ENCODE measurements at regions not wholly inside any gene's neighbourhood (a gene's known extent, or its start where the extent isn't known, plus 50 kb on each side); places are given as distances from the start of the nearest gene placed in this dataset.
"Not testable (repeated sequence)": the region's sequence is repeated elsewhere in the genome, so short reads cannot be mapped to it uniquely, and the experiment has no call there.

- DNase-seq (ENCODE audit: low read depth, low spot score), result not testable (repeated sequence)
These were observed 357.3 kb upstream of the WSB1 start for GRCh38 chr17:26936645-26937044.

GRCh38 chr17:26937750-26938322 lies 356.1 kb upstream of the WSB1 start:
- not testable (repeated sequence) for DNase-seq (ENCODE audit: low read depth, low spot score)

DNA sequence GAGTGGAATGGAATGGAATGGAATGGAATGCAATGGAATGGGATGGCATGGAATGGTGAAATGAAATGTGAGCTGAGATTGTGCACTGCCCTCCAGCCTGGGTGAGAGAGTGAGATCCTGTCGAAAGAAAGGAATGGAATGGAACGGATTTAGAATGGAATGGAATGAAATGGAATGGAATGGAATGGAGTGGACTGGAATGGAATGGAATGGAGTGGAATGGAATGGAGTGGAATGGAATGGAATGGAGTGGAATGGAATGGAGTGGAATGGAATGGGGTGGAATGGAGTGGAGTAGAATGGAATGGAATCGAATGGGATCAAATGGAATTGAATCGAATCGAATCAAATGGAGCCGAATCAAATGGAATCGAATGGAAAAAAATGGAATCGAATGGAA lies 354.2 kb upstream of the WSB1 start:
- not testable (repeated sequence) for DNase-seq (ENCODE audit: low read depth, low spot score)

- DNase-seq (ENCODE audit: low read depth, low spot score), result not testable (repeated sequence)
These were observed 353.3 kb upstream of the WSB1 start for GRCh38 chr17:26940587-26940986.

DNA sequence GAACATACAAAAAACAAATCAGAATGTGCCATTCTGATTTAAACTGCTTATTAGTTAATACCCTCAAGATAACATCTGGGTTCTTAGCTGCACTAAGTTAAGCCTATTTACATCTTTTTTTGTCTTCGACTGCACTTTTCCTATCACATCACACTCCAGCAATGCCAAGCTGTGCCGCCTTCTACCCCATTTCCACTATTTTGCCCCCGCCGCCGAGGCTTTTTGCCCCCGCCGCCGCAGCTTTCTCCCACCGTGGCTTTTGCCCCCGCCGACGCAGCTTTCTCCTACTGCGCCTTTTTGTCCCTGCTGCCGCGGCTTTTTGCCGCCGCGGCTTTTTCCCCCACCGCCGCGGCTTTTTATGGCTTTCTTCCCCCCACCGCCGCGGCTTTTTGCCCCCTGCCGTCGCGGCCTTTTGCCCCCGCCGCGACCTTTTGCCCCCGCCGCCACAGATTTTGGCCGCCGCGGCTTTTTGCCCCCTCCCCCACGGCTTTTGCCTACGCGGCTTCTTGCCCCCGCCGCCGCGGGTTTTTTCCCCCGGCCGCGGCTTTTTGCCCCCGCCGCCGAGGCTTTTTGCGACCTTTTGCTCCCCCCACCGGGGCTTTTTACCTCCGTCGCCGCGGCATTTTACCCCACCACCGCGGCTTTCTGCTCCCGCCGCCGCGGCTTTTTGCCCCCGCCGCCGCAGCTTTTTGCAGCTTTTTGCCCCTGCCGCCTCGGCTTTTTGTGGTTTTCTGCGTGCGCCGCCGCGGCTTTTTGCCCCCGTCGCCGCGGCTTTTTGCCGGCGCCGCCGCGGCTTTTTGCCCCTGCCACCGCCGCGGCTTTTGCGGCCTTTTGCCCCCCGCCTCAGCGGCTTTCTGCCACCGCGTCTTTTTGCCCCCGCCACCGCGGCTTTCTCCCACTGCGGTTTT lies 331.4 kb upstream of the WSB1 start:
- DNase-seq (ENCODE audit: low read depth, low spot score), result no peak

DNA sequence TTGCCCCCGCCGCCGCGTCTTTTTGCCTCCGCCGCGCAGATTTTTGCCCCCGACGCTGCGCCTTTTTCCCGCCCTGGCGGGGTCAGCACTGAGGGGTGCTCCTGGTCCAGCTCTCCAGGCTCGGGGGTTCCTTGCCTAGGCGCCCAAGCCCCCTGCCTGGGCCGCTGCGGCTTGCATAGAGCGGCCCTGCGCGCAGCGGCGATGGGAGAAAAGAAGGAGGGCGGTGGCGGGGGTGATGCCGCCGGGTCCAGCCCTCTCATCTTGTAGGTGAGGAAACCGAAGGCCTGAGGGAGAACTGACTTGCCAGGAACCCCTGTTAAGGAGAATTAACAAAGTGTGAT lies 330.8 kb upstream of the WSB1 start:
- DNase-seq (ENCODE audit: low read depth, low spot score), result no peak

- DNase-seq (ENCODE audit: low read depth, low spot score), result not testable (repeated sequence)
These were observed 327.9 kb upstream of the WSB1 start for GRCh38 chr17:26965898-26966624.

- DNase-seq (ENCODE audit: low read depth, low spot score), result not testable (repeated sequence)
These were observed 327.2 kb upstream of the WSB1 start for GRCh38 chr17:26966625-26967179.

DNA sequence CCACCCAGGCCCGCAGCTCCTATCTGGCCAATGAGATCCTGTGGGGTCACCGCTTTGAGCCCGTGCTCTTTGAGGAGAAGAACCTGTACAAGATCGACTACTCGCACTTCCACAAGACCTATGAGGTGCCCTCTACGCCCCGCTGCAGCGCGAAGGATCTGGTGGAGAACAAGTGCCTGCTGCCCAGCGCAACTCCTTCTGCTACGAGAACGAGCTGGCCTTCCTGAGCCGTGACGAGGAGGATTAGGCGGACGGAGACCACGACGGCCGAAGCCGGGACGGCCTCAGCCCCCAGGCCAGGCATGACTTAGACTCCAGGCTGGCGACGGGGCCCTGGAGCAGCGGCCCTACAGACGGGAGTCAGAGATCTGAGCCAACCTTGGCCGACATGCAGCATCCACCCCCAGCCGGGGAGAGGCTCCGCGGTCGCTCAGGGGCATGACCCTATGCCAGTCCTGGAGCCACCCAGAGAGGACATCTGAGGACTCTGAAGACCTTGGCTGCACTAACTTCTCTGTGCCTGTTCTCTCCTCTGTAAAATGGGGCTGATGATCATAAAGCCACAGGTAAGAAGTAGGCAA lies 312.0 kb upstream of the WSB1 start:
- DNase-seq (ENCODE audit: low read depth, low spot score), result not testable (repeated sequence)

DNA sequence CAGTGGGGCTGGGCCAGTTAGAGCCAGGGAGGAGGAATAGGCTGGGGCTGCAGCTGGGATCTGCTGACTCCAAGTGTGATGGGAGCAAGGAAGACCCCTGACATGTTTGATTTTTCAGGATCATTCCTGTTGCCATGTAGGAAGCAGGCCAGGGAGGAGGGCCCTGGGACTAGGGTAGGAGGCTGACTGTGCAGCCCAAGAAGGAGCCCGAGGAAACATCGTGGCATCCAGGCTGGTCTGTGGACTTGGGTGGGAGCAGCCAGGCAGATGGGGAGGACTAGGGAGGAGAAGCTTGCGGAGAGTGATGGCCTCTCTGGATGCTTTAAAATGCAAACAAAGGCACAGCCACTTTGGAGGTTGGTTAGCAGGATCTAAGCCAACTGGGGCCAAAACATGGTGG lies 311.4 kb upstream of the WSB1 start:
- DNase-seq (ENCODE audit: low read depth, low spot score), result not testable (repeated sequence)

DNA sequence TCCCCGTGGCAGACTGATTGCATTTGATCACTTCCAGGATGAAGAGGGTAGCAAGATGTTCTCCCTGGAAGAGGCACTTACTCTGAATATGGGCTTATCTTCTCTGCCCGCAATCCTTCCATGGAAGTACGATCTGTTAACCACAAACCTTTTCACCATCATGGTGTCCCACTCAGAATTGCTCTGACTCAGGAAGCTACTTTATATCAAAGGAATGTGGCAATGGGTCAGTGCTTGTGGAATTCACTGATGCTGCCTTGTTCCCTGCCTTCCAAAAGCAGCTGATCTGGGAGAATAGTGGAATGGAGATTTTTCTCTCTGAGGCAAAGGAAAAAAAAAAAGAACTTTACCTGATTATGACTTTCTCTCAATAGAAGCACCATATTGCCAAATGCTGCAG lies 306.1 kb upstream of the WSB1 start:
- not testable (repeated sequence) for DNase-seq (ENCODE audit: low read depth, low spot score)

DNA sequence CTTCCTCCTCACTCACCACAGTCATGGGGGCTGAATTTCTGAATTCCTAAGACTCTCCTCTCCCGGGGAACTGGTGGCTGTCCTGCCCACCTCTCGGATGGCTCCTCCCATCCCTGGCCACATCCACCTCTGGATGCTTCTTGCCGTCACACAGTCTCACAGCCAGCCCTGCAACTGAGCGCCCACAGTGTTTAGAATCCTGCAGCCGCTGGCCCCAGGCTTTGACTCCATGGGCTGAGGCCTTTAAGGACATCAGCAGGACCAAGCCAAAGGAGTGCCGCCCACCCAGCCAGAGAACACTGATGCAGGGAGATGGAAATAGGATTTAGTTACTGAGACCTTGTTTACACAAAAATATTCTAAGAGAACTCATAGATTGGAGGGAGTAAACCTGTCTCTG lies 299.3 kb upstream of the WSB1 start:
- not testable (repeated sequence) for DNase-seq (ENCODE audit: low read depth, low spot score)

DNA sequence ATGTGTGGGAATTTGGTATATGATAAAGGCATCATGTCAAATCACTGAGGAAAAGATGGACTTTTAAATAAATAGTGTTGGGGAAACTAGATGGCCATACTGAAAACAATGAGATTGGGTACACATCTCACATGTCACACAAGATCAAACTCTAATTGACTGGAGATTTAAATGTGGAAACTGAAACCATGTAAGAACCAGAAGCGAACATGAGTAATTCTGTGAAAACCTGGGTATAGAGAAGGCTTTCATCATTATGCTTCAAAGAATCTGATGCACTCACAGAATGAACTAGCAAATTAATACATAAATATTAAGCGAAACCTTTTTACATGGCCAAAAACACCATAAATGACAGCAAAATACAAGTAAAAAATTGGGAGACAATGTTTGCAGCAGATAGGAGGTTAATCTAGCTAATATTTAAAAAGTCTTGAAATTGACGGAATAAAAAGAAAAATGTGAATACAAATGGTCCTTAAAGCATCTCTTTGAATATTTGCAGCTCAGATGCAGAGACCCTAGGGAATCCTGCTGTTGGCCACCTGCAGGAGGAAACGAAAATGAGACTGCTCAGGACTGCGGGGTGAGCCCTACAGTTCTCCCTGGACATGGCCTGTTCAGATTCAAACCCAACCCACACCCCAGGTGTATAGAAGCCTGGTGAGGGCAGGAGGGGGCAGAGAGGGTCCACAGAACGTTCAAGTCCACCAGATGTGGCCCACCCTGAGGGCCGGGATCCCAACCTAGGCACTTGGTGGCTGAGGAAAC lies 297.6 kb upstream of the WSB1 start:
- not testable (repeated sequence) for DNase-seq (ENCODE audit: low read depth, low spot score)

- DNase-seq (ENCODE audit: low read depth, low spot score), result not testable (repeated sequence)
These were observed 286.0 kb upstream of the WSB1 start for GRCh38 chr17:27007734-27008531.

- DNase-seq (ENCODE audit: low read depth, low spot score), result no peak
These were observed 284.8 kb upstream of the WSB1 start for GRCh38 chr17:27009087-27009486.

DNA sequence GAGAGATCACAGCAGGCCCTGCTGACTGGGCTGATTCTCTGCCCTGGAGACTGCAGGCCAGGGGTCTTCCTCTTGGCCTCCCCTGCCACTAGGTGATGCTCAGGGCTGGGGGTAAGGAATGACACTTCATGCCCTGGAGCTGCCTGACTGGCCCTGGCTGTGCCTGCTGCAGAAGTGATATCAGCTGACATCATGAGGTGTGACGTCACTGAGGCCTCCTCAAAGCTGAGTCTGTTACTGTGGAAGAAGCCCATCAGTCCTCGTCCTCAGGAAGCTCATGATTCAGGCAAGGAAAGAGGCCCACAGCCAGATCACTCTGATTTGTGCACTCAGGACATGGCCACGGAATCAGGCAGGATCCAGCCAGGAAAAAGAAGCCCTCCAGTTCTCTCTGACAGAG lies 283.8 kb upstream of the WSB1 start:
- not testable (repeated sequence) for DNase-seq (ENCODE audit: low read depth, low spot score)

- DNase-seq (ENCODE audit: low read depth, low spot score), result not testable (repeated sequence)
These were observed 263.4 kb upstream of the WSB1 start for GRCh38 chr17:27030552-27030951.

- DNase-seq (ENCODE audit: low read depth, low spot score), result no peak
These were observed 255.2 kb upstream of the WSB1 start for GRCh38 chr17:27038676-27039075.

DNA sequence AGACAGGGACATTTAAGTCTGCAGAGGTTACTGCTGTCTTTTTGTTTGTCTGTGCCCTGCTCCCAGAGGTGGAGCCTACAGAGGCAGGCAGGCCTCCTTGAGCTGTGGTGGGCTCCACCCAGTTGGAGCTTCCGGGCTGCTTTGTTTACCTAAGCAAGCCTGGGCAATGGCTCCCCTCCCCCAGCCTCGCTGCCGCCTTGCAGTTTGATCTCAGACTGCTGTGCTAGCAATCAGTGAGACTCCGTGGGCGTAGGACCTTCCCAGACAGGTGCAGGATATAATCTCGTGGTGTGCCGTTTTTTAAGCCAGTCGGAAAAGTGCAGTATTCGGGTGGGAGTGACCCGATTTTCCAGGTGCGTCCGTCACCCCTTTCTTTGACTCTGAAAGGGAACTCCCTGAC lies 248.9 kb upstream of the WSB1 start:
- not testable (repeated sequence) for DNase-seq (ENCODE audit: low read depth, low spot score)

GRCh38 chr17:27049104-27049784 lies 244.7 kb upstream of the WSB1 start:
- DNase-seq (ENCODE audit: low read depth, low spot score), result no peak

Measured in activated CD4-positive, CD25-positive, alpha-beta regulatory T cell treated with anti-CD3 and anti-CD28 coated beads, Interleukin-2, amount 50 U/mL, for 16 hours (primary cell).